NK-92 treated with Interleukin-12 subunit alpha and Interleukin-12 subunit beta, amount 100 ng/mL, for 24 hours (cell line): ENCODE measurements at regions not wholly inside any gene's neighbourhood (a gene's known extent, or its start where the extent isn't known, plus 50 kb on each side); places are given as distances from the start of the nearest gene placed in this dataset.
"Not testable (repeated sequence)": the region's sequence is repeated elsewhere in the genome, so short reads cannot be mapped to it uniquely, and the experiment has no call there.

Experiments used
- DNase-seq: peaks from one replicate; lab custom pipeline; 2025; lab: John Stamatoyannopoulos, UW

- no peak for DNase-seq
Measured at GRCh38 chr14:30373053-30373452, 185.9 kb upstream of the G2E3 start.

- DNase-seq: no peak
Measured at GRCh38 chr14:30373526-30373925, 185.4 kb upstream of the G2E3 start.

GRCh38 chr14:30375296-30375892 is 183.6 kb upstream of the G2E3 start:
- peak; percentile 20 for DNase-seq

- no peak for DNase-seq
Measured at GRCh38 chr14:30381861-30382480, 177.0 kb upstream of the G2E3 start.

GRCh38 chr14:30385925-30386324 is 173.0 kb upstream of the G2E3 start:
- no peak for DNase-seq

GRCh38 chr14:30387871-30388270 is 171.1 kb upstream of the G2E3 start:
- DNase-seq: no peak

- DNase-seq: no peak
Measured at GRCh38 chr14:30389134-30389876, 169.7 kb upstream of the G2E3 start.

- no peak for DNase-seq
Measured at GRCh38 chr14:30389877-30390385, 169.0 kb upstream of the G2E3 start.

GRCh38 chr14:30395065-30395464 is 163.9 kb upstream of the G2E3 start:
- no peak for DNase-seq

GRCh38 chr14:30402846-30403245 is 156.1 kb upstream of the G2E3 start:
- no peak for DNase-seq

- no peak for DNase-seq
Measured at GRCh38 chr14:30403791-30404190, 155.2 kb upstream of the G2E3 start.

GRCh38 chr14:30409508-30410015 is 149.4 kb upstream of the G2E3 start:
- not testable (repeated sequence) for DNase-seq

- DNase-seq: no peak
Measured at GRCh38 chr14:30410986-30411385, 148.0 kb upstream of the G2E3 start.

- DNase-seq: not testable (repeated sequence)
Measured at GRCh38 chr14:30413184-30413583, 145.8 kb upstream of the G2E3 start.

- DNase-seq: no peak
Measured at GRCh38 chr14:30417121-30417520, 141.8 kb upstream of the G2E3 start.

GRCh38 chr14:30417999-30418398 is 141.0 kb upstream of the G2E3 start:
- no peak for DNase-seq

- DNase-seq: no peak
Measured at GRCh38 chr14:30419037-30419436, 139.9 kb upstream of the G2E3 start.

- DNase-seq: no peak
Measured at GRCh38 chr14:30420515-30420914, 138.4 kb upstream of the G2E3 start.

GRCh38 chr14:30426463-30426862 is 132.5 kb upstream of the G2E3 start:
- no peak for DNase-seq

- DNase-seq: no peak
Measured at GRCh38 chr14:30427401-30427800, 131.6 kb upstream of the G2E3 start.

GRCh38 chr14:30427846-30428245 is 131.1 kb upstream of the G2E3 start:
- DNase-seq: no peak

GRCh38 chr14:30431552-30431951 is 127.4 kb upstream of the G2E3 start:
- DNase-seq: no peak

GRCh38 chr14:30440961-30441360 is 118.0 kb upstream of the G2E3 start:
- no peak for DNase-seq
